Mesothelial cell of epicardium (in vitro differentiated cells): ENCODE measurements at regions not wholly inside any gene's neighbourhood (a gene's known extent, or its start where the extent isn't known, plus 50 kb on each side); places are given as distances from the start of the nearest gene placed in this dataset.

Experiments used
- DNase-seq, 2 experiments: peaks; one replicate each; pipeline ENCODE4 v3.0.0; 2021; ENCODE audit warnings: low spot score in 2 of 2; ENCODE audit not compliant: unreplicated experiment in 2 of 2
- H3K27ac Mint-ChIP-seq: 2 replicates; pipeline ENCODE4 v1.8.0; 2021; ENCODE audit warnings: mixed read lengths
- H3K27me3 Mint-ChIP-seq: 2 replicates; pipeline ENCODE4 v1.8.0; 2021; ENCODE audit warnings: low read depth, mixed read lengths
- H3K36me3 Mint-ChIP-seq: 2 replicates; pipeline ENCODE4 v1.8.0; 2021; ENCODE audit warnings: mixed read lengths
- H3K4me1 Mint-ChIP-seq: 2 replicates; pipeline ENCODE4 v1.8.0; 2021; ENCODE audit warnings: mixed read lengths
- H3K4me3 Mint-ChIP-seq: 2 replicates; pipeline ENCODE4 v1.8.0; 2021; ENCODE audit warnings: mild to moderate bottlenecking, moderate library complexity, mixed read lengths
- H3K9me3 Mint-ChIP-seq: 2 replicates; pipeline ENCODE4 v1.8.0; 2021; ENCODE audit warnings: mixed read lengths
- TF ChIP-seq, protein P1 (sequence below): fragments of 200-600 bp; sonication (generic); IDR thresholded peaks from one replicate; pipeline ENCODE4 v1.5.0; 2021; ENCODE audit warnings: antibody characterized with exemption; ENCODE audit not compliant: unreplicated experiment

DNA sequence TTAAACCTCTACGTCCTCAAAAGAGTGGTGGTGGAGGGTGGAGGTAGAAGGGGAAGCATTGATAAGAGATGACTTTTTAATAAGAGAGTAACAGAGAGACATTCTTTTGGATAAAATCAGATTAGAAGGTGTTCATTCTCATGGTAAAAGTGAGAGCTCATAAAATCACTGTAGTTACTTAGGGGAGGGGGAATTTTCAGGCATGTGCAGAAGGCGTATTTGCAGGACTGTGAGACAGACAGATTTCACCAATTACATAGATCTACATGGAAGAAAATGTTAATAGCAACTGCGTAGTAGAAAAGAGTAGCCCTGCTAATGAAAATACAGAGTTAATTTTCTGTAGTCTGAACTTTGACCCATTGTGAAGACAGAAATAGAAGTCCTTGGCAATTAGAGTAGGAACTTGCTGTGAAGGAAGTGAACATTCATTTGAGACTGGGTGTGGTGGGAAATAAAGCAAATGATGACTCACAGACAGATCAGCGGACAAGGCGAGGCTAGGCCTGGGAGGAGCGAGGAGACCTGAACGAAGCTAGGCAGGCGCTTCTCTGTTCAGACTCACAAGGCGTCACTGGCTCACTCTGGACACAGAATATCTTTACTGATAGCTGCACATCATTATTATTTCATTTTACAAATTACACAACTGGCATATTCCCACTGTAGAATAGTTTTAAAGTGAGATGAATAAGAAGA, 57.2 kb upstream of the FAM9C start:
- Mint-ChIP-seq H3K4me1 (peaks cover 35% of the 10 kb centered on the region), H3K27ac (peak overlapping the region; percentile 30), H3K9me3 (peaks cover 51% of the 10 kb centered on the region), H3K4me3 (no peak overlapping the region), H3K27me3 (no peaks in the 10 kb centered on the region), H3K36me3 (no peaks in the 10 kb centered on the region)
- DNase-seq: no peak
- TF ChIP-seq, protein P1, sequence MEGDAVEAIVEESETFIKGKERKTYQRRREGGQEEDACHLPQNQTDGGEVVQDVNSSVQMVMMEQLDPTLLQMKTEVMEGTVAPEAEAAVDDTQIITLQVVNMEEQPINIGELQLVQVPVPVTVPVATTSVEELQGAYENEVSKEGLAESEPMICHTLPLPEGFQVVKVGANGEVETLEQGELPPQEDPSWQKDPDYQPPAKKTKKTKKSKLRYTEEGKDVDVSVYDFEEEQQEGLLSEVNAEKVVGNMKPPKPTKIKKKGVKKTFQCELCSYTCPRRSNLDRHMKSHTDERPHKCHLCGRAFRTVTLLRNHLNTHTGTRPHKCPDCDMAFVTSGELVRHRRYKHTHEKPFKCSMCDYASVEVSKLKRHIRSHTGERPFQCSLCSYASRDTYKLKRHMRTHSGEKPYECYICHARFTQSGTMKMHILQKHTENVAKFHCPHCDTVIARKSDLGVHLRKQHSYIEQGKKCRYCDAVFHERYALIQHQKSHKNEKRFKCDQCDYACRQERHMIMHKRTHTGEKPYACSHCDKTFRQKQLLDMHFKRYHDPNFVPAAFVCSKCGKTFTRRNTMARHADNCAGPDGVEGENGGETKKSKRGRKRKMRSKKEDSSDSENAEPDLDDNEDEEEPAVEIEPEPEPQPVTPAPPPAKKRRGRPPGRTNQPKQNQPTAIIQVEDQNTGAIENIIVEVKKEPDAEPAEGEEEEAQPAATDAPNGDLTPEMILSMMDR: no peak

DNA sequence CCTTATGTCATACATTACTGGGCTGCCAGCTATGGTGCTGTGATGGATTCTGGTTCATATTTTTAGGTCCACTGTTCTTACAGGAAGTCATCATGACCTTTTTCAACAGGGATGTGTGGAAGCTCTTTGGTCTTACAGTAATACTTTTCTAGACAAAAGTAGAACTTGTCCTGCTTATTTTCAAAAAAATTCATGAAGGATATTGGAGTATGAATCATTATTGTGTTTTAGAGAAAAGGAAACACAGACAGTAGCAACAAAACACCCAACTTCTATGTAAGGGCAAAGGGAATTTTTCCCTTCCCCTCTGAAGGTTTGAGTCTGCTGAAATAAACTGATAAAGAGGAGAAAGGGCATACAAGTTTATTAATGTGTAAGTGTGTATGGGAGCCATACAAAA, 54.7 kb upstream of the FAM9C start:
- Mint-ChIP-seq H3K4me3 (no peak overlapping the region), H3K9me3 (peaks cover 42% of the 10 kb centered on the region), H3K4me1 (peaks cover 38% of the 10 kb centered on the region)

DNA sequence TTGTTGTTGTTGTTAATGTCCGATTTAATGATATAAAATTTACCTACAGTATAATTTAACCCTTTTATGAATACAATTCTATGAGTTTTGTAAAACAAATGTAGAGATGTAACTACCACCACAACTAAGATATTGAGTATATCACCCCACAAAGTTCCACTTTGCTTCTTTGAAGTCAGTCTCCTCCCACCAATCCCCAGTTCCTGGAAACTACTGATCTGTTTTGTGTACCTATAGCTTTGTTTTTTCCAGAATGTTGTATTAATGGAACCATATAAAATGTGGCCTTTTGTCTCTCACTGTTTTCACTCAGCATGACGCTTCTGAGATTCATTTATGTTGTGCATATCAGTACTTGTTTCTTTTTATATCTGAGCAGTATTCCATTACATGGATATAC, 52.3 kb upstream of the FAM9C start:
- Mint-ChIP-seq H3K4me3 (no peak overlapping the region), H3K27me3 (no peaks in the 10 kb centered on the region), H3K4me1 (peaks cover 28% of the 10 kb centered on the region), H3K36me3 (no peaks in the 10 kb centered on the region), H3K9me3 (peaks cover 45% of the 10 kb centered on the region), H3K27ac (no peak overlapping the region)
- DNase-seq: no peak
- TF ChIP-seq, protein P1: no peak

More for the DNA sequence above, 54.7 kb upstream of the FAM9C start:
- Mint-ChIP-seq H3K27me3 (no peaks in the 10 kb centered on the region), H3K27ac (peak overlapping the region; percentile 30), H3K36me3 (no peaks in the 10 kb centered on the region)
- TF ChIP-seq, protein P1: no peak
- no peak for DNase-seq

DNA sequence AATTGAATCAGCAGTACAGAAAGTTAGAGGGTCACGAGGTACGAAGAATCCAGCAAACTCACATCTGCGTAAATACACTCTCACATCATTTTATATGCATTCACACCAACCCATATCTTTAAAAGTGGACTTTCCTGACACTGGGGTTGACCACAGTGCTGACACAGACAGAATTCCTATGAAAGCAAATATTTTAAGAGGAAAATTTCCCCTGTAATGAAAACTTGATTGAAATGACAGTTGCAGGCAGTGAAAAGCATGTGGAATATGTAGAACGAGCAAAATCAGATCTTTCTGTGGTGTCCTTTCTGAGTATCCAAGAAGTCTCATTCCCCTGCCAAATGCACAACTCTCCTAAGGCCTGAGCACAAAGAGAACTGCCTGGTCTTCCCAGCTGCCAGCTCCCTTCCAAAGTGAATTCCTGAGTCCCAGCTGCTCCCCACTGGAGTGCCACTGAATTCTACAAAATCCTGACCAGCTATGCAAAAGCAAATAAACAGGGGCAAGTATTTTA, 50.5 kb upstream of the FAM9C start:
- Mint-ChIP-seq H3K27ac (peak overlapping the region; percentile 89), H3K4me3 (no peak overlapping the region)
- TF ChIP-seq, protein P1: no peak

DNA sequence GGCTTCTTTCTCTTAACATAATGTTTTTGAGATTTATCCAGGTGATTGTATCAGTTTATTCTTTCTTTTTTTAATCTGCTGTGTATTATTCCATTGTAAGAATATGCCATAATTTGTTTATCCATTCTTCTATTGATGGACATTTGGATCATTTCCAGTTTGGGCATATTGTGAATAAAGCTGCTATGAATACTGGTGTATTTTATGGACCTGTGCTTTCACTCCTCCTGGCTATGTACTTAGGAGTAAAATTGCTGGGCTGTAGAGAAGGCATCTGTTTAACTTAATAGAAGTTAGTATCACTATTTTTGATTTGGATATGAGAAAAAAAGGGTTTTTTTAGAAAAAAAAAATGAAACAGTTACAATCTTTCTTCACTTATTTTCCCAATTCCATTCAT, 50.0 kb upstream of the FAM9C start:
- Mint-ChIP-seq H3K27ac (peak overlapping the region; percentile 14), H3K27me3 (no peaks in the 10 kb centered on the region), H3K4me3 (no peak overlapping the region), H3K9me3 (peaks cover 40% of the 10 kb centered on the region), H3K36me3 (no peaks in the 10 kb centered on the region), H3K4me1 (peaks cover 28% of the 10 kb centered on the region)
- TF ChIP-seq, protein P1: no peak
- no peak for DNase-seq

More for the DNA sequence above, 50.5 kb upstream of the FAM9C start:
- no peak for DNase-seq
- no peaks in the 10 kb centered on the region for H3K27me3 Mint-ChIP-seq
- peaks cover 31% of the 10 kb centered on the region for H3K4me1 Mint-ChIP-seq
- peaks cover 42% of the 10 kb centered on the region for H3K9me3 Mint-ChIP-seq
- H3K36me3 Mint-ChIP-seq: no peaks in the 10 kb centered on the region
